ENCODE measurements at regions not wholly inside any gene's neighbourhood (a gene's known extent, or its start where the extent isn't known, plus 50 kb on each side); places are given as distances from the start of the nearest gene placed in this dataset.

GRCh38 chr12:30026621-30027234 lies 243.0 kb upstream of the TMTC1 start:
- Histone ChIP-seq H3K36me3 (no peaks in the 10 kb centered on the region), H3K27ac (no peak overlapping the region), H3K9me3 (no peaks in the 10 kb centered on the region), H3K27me3 (no peaks in the 10 kb centered on the region), H3K4me1 (peaks cover 0 to 50% (median 15%) of the 10 kb centered on the region in 4 donors), H3K4me3 (no peak overlapping the region)
- DNase-seq: no peak
- intact Hi-C loops (cut with DNase I; ENCODE audit: low total_unique reads): no loop called here
- no peak for TF ChIP-seq CTCF (IDR thresholded peaks at IDR 0.05)

- H3K36me3 ChIP-seq: no peaks in the 10 kb centered on the region
- TF ChIP-seq CTCF (IDR thresholded peaks at IDR 0.05): no peak
- no peak for DNase-seq
- no peak overlapping the region for H3K27ac ChIP-seq
- H3K4me1 ChIP-seq: peaks cover 0 to 59% (median 15%) of the 10 kb centered on the region in 4 donors
- no peak overlapping the region for H3K4me3 ChIP-seq
- H3K27me3 ChIP-seq: no peaks in the 10 kb centered on the region
- intact Hi-C loops (cut with DNase I; ENCODE audit: low total_unique reads): no loop called here
- no peaks in the 10 kb centered on the region for H3K9me3 ChIP-seq
Measured at GRCh38 chr12:30025317-30025716, 241.6 kb upstream of the TMTC1 start.

DNA sequence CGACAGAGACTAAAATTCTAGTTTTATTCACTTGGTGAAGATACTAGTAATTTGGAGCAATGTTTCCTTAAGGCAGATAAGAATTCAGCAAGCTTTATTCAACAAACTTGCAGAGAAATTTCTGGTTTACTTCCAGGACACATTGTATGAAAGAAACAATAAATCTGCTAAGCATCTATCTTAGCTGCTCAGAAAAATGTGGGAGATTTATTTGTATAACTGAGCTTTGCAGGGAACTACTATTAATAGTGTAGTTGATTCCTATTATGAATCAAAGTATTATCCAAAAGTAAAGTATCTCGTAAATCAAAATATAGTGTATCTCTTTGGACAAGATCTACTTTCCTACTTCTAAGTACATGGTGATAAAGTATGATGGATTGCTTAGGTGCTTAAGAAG lies 239.4 kb upstream of the TMTC1 start:
- Histone ChIP-seq H3K4me3 (no peak overlapping the region), H3K27ac (peak overlapping the region in 1 of 2 donors; percentile 18), H3K27me3 (no peaks in the 10 kb centered on the region), H3K9me3 (no peaks in the 10 kb centered on the region), H3K4me1 (peaks cover 0 to 59% (median 15%) of the 10 kb centered on the region in 4 donors), H3K36me3 (no peaks in the 10 kb centered on the region)
- TF ChIP-seq CTCF (IDR thresholded peaks at IDR 0.05): no peak
- intact Hi-C loops (cut with DNase I; ENCODE audit: low total_unique reads): no loop called here
- no peak for DNase-seq

- no peak for TF ChIP-seq CTCF (IDR thresholded peaks at IDR 0.05)
- H3K27me3 ChIP-seq: no peaks in the 10 kb centered on the region
- intact Hi-C loops (cut with DNase I; ENCODE audit: low total_unique reads): no loop called here
- H3K4me1 ChIP-seq: peaks cover 0 to 48% (median 10%) of the 10 kb centered on the region in 4 donors
- H3K36me3 ChIP-seq: no peaks in the 10 kb centered on the region
- no peaks in the 10 kb centered on the region for H3K9me3 ChIP-seq
- no peak overlapping the region for H3K4me3 ChIP-seq
- no peak overlapping the region for H3K27ac ChIP-seq
- no peak for DNase-seq
Measured at GRCh38 chr12:30021051-30021833, 237.5 kb upstream of the TMTC1 start.

DNA sequence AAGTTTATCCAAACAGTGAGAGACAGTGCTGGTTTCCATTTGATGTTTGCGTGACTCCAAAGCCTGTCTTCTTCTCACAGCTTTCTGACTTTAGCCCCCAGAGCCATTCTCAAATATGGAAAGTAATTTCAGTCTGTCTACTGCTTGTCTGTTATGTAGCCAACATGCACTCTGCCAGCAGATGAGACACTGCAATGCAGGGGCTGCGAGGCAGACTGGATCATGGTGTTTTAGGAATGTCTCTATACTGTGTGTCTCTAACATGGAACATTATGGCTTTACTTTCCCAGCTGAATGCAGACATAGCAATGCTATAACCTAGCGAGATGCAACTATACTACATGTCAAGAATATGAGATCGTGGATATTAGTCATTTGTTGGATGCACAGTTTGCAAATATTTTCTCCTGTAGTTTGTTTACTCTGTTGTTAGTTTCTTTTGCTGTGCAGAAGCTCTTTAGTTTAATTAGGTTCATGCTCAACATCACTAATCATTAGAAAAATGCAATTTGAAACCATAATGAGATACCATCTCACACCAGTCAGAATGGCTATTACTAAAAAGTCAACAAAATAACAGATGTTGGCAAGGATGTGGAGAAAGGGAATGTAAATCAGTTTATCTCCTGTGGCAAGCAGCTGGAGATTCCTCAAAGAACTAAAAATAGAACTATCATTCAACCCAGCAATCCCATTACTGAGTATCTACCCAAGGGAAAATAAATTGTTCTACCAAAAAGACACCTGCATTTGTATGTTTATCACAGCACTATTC lies 235.8 kb upstream of the TMTC1 start:
- intact Hi-C loops (cut with DNase I; ENCODE audit: low total_unique reads): no loop called here
- DNase-seq: no peak
- Histone ChIP-seq H3K9me3 (no peaks in the 10 kb centered on the region), H3K4me3 (no peak overlapping the region), H3K27me3 (no peaks in the 10 kb centered on the region), H3K27ac (no peak overlapping the region), H3K4me1 (peaks cover 0 to 49% (median 17%) of the 10 kb centered on the region in 4 donors), H3K36me3 (no peaks in the 10 kb centered on the region)
- TF ChIP-seq CTCF (IDR thresholded peaks at IDR 0.05): no peak
